SK-N-SH (cell line): ENCODE measurements at regions not wholly inside any gene's neighbourhood (a gene's known extent, or its start where the extent isn't known, plus 50 kb on each side); places are given as distances from the start of the nearest gene placed in this dataset.

Experiments
- CTCF ChIA-PET: fragments of 300-600, 350-600 bp; formaldehyde crosslinking; extraction: SDS; loops from one replicate; lab custom pipeline; 2021; lab: Yijun Ruan, JAX
- POLR2A ChIA-PET: fragments of 350-600 bp; sonication (Branson Sonifier 250); formaldehyde crosslinking; extraction: SDS; loops from one replicate; lab custom pipeline; 2020; ENCODE audit warnings: antibody characterized with exemption, inconsistent platforms; lab: Yijun Ruan, JAX
- DNase-seq: peaks from one replicate; pipeline ENCODE4 v3.0.0; 2012
- H2AFZ ChIP-seq: fragments of 200-600 bp; sonication (generic); 2 replicates; pipeline ENCODE4 v1.8.1; 2016; ENCODE audit warnings: antibody characterized with exemption, mild to moderate bottlenecking, low read depth
- H3F3A ChIP-seq: fragments of 200-600 bp; sonication (generic); replicated peaks from 2 replicates; pipeline ENCODE3; 2016; ENCODE audit warnings: antibody characterized with exemption, mild to moderate bottlenecking; ENCODE audit not compliant: insufficient read depth
- H3K27ac ChIP-seq, 2 experiments: fragments of 200-500 bp in 1 of 2; fragments of 200-600 bp in 1 of 2; sonication (Bioruptor generic) in 1 of 2; sonication (generic), shearing (Covaris generic) in 1 of 2; 2 replicates each; pipeline versions ENCODE4 v1.5.1 to v1.6.1; 2014 to 2016; ENCODE audit warnings: low read depth in 2 of 2, inconsistent platforms in 1 of 2, low read length in 1 of 2, mild to moderate bottlenecking in 1 of 2, mixed read lengths in 1 of 2
- H3K27me3 ChIP-seq: fragments of 200-600 bp; sonication (generic), shearing (Covaris generic); 2 replicates; pipeline ENCODE4 v1.6.1; 2016; ENCODE audit warnings: mixed run types; ENCODE audit not compliant: insufficient read depth
- H3K36me3 ChIP-seq, 2 experiments: fragments of 200-500 bp in 1 of 2; fragments of 200-600 bp in 1 of 2; sonication (Bioruptor generic) in 1 of 2; sonication (generic) in 1 of 2; replicated peaks in 1 of 2; 2 replicates each; pipeline versions ENCODE3 to v1.5.1; 2014 to 2016; ENCODE audit warnings: low read length in 1 of 2, mild to moderate bottlenecking in 1 of 2; ENCODE audit not compliant: insufficient read depth in 2 of 2, control insufficient read depth in 1 of 2
- H3K4me1 ChIP-seq, 2 experiments: fragments of 200-500 bp in 1 of 2; fragments of 200-600 bp in 1 of 2; sonication (Bioruptor generic) in 1 of 2; sonication (generic), shearing (Covaris generic) in 1 of 2; 2 replicates each; pipeline versions ENCODE4 v1.5.1 to v1.6.1; 2014 to 2016; ENCODE audit warnings: low read depth in 1 of 2, low read length in 1 of 2, mixed run types in 1 of 2; ENCODE audit not compliant: insufficient read depth in 2 of 2, control insufficient read depth in 1 of 2
- H3K4me2 ChIP-seq: fragments of 200-600 bp; sonication (generic), shearing (Covaris generic); 2 replicates; pipeline ENCODE4 v1.6.1; 2017; ENCODE audit warnings: mixed run types
- H3K4me3 ChIP-seq, 2 experiments: fragments of 200-500 bp in 1 of 2; fragments of 200-600 bp in 1 of 2; sonication (Bioruptor generic) in 1 of 2; sonication (generic), shearing (Covaris generic) in 1 of 2; 2 replicates each; pipeline versions ENCODE4 v1.5.1 to v1.8.1; 2014 to 2016; ENCODE audit warnings: low read depth in 2 of 2, inconsistent platforms in 1 of 2, low read length in 1 of 2, mild to moderate bottlenecking in 1 of 2, mixed read lengths in 1 of 2, moderate library complexity in 1 of 2
- H3K79me2 ChIP-seq: fragments of 200-600 bp; sonication (generic); 2 replicates; pipeline ENCODE4 v1.8.1; 2017; ENCODE audit warnings: mild to moderate bottlenecking; ENCODE audit not compliant: insufficient read depth
- H3K9ac ChIP-seq: fragments of 200-600 bp; sonication (generic); 2 replicates; pipeline ENCODE4 v1.6.1; 2017; ENCODE audit warnings: mixed run types
- H3K9me2 ChIP-seq: fragments of 200-600 bp; sonication (generic); 2 replicates; pipeline ENCODE4 v1.6.1; 2017; ENCODE audit warnings: mixed run types
- H3K9me3 ChIP-seq: fragments of 200-600 bp; sonication (generic); 2 replicates; pipeline ENCODE4 v1.6.1; 2017; ENCODE audit warnings: mixed run types, mild to moderate bottlenecking, moderate library complexity
- H4K20me1 ChIP-seq: fragments of 200-600 bp; sonication (generic); 2 replicates; pipeline ENCODE4 v1.6.1; 2017; ENCODE audit warnings: mild to moderate bottlenecking, mixed run types; ENCODE audit not compliant: insufficient read depth
- CHD2 ChIP-seq: fragments of 150-350 bp; IDR thresholded peaks from 2 replicates; pipeline ENCODE4 v1.6.1; 2018; ENCODE audit warnings: low read length; ENCODE audit not compliant: partially characterized antibody
- ELF1 ChIP-seq: IDR thresholded peaks from 2 replicates; pipeline ENCODE4 v1.4.0; 2012
- EZH2phosphoT487 ChIP-seq: fragments of 200-600 bp; sonication (generic); IDR thresholded peaks from 2 replicates; pipeline ENCODE4 v1.6.1; 2017; ENCODE audit warnings: low read depth, mixed run types, mild to moderate bottlenecking, antibody characterized with exemption, moderate library complexity, borderline replicate concordance
- FOSL2 ChIP-seq: IDR thresholded peaks from 2 replicates; pipeline ENCODE4 v1.4.0; 2012; ENCODE audit warnings: low read depth, mild to moderate bottlenecking, moderate library complexity, borderline replicate concordance
- FOXM1 ChIP-seq: IDR thresholded peaks from 2 replicates; pipeline ENCODE4 v1.4.0; 2012; ENCODE audit warnings: low read depth, mild to moderate bottlenecking
- JUND ChIP-seq: IDR thresholded peaks from 2 replicates; pipeline ENCODE4 v1.4.0; 2012
- MXI1 ChIP-seq: IDR thresholded peaks from 2 replicates; pipeline ENCODE4 v1.6.1; 2012; ENCODE audit warnings: mild to moderate bottlenecking, low read depth, low read length, improper control_type of control experiment
- NRF1 ChIP-seq: IDR thresholded peaks from 2 replicates; pipeline ENCODE4 v1.6.1; 2012; ENCODE audit warnings: low read depth, mild to moderate bottlenecking, low read length
- POLR2AphosphoS5 ChIP-seq: IDR thresholded peaks from 2 replicates; pipeline ENCODE4 v1.6.1; 2012; ENCODE audit warnings: low read depth, low read length
- RAD21 ChIP-seq: IDR thresholded peaks from 2 replicates; pipeline ENCODE4 v1.6.1; 2012; ENCODE audit warnings: mild to moderate bottlenecking, low read length
- RCOR1 ChIP-seq: fragments of 150-350 bp; IDR thresholded peaks from 2 replicates; pipeline ENCODE4 v1.6.1; 2017; ENCODE audit warnings: antibody characterized with exemption, low read length
- RXRA ChIP-seq: IDR thresholded peaks from 2 replicates; pipeline ENCODE4 v1.4.0; 2012; ENCODE audit warnings: low read depth, mild to moderate bottlenecking, borderline replicate concordance
- WGBS: methylation state at CpG from one replicate; pipeline ENCODE4 v1.1.6; 2017; ENCODE audit warnings: low lambda C conversion rate; 5-methylcytosine and 5-hydroxymethylcytosine counted together
- TF ChIP-seq, protein P1 (sequence below): IDR thresholded peaks from 2 replicates; pipeline ENCODE4; 2012
- TF ChIP-seq, protein P2 (sequence below): IDR thresholded peaks from 2 replicates; pipeline ENCODE4 v1.6.1; 2012; ENCODE audit warnings: mild to moderate bottlenecking, low read depth, low read length, moderate library complexity
- TF ChIP-seq, protein P3 (sequence below): IDR thresholded peaks from 2 replicates; pipeline ENCODE4 v1.4.0; 2012; ENCODE audit warnings: low read depth, borderline replicate concordance
- TF ChIP-seq, protein P4 (sequence below): fragments of 150-350 bp; IDR thresholded peaks from 2 replicates; pipeline ENCODE4 v1.6.1; 2017; ENCODE audit warnings: antibody characterized with exemption, low read length, low read depth, borderline replicate concordance

DNA sequence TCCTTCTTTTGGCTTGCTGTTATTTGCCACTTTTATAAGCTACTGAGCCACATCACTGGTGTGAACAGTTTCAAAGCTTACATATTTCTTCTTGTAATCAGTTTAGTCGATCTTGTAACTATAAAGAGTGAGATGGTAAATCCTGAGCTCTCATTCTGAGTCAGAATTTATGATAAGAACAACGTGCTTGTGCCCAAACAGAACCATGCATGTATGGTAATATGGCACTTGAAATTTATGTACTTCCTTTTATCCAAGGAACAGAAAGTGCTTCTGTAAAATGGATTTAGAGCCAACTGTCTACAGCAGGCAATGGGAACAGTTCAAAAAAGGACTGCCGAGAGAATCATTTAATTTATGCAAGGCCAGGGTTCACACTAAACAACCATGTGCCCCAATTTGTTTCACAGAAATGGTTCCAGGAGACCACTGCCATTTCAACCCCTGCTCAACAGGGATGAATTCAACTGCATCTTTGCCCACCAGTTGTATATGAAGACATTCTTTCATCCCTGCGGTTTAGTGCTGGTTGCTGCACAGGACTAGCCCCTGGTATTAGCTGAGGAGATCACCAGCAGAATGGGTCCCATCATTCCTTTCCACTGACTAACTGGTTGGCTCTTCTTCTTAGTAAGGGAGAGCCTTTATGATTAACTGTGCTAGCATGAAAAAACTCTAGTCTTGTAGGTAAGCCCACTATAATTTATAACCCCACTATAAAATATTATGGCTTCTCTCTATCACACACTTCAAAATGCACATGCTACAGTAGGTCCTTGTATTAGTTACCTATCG, 162.9 kb upstream of the PGRMC2 start (continued):
- TF ChIP-seq, protein P1, sequence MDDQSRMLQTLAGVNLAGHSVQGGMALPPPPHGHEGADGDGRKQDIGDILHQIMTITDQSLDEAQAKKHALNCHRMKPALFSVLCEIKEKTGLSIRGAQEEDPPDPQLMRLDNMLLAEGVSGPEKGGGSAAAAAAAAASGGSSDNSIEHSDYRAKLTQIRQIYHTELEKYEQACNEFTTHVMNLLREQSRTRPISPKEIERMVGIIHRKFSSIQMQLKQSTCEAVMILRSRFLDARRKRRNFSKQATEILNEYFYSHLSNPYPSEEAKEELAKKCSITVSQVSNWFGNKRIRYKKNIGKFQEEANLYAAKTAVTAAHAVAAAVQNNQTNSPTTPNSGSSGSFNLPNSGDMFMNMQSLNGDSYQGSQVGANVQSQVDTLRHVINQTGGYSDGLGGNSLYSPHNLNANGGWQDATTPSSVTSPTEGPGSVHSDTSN: no peak
- TF ChIP-seq RCOR1: no peak
- TF ChIP-seq JUND: no peak
- TF ChIP-seq, protein P2, sequence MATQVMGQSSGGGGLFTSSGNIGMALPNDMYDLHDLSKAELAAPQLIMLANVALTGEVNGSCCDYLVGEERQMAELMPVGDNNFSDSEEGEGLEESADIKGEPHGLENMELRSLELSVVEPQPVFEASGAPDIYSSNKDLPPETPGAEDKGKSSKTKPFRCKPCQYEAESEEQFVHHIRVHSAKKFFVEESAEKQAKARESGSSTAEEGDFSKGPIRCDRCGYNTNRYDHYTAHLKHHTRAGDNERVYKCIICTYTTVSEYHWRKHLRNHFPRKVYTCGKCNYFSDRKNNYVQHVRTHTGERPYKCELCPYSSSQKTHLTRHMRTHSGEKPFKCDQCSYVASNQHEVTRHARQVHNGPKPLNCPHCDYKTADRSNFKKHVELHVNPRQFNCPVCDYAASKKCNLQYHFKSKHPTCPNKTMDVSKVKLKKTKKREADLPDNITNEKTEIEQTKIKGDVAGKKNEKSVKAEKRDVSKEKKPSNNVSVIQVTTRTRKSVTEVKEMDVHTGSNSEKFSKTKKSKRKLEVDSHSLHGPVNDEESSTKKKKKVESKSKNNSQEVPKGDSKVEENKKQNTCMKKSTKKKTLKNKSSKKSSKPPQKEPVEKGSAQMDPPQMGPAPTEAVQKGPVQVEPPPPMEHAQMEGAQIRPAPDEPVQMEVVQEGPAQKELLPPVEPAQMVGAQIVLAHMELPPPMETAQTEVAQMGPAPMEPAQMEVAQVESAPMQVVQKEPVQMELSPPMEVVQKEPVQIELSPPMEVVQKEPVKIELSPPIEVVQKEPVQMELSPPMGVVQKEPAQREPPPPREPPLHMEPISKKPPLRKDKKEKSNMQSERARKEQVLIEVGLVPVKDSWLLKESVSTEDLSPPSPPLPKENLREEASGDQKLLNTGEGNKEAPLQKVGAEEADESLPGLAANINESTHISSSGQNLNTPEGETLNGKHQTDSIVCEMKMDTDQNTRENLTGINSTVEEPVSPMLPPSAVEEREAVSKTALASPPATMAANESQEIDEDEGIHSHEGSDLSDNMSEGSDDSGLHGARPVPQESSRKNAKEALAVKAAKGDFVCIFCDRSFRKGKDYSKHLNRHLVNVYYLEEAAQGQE: no peak
- TF ChIP-seq CHD2: no peak
- TF ChIP-seq MXI1: no peak
- no peak for TF ChIP-seq NRF1
- TF ChIP-seq, all 33 proteins: peak for 0

DNA sequence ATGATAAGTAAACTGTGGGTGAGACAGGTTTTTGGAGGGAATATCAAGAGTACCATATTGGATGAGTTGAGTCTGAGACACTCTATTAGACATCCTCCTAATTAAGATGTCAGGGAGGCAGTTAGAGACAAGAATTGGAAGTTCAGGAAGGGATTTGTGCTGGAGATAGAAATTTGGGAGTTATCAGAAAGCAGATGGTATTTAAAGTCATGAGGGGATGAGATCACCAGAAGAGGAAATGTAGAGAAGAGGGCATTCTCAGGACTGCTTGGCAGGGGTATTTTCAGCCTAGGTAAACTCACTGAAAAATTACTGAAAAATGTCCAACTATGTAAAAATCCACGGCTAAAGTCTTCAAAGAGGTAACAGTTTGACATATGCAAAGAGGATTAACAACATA, 161.6 kb upstream of the PGRMC2 start:
- Histone ChIP-seq H3K9me2 (no peaks in the 10 kb centered on the region), H3F3A (no peaks in the 10 kb centered on the region), H3K4me1 (peaks cover 0 to 3% of the 10 kb centered on the region in 2 experiments; a peak in 1 of 4 replicates), H3K9ac (no peak overlapping the region), H2AFZ (no peak overlapping the region), H3K36me3 (no peaks in the 10 kb centered on the region), H3K4me3 (no peak overlapping the region), H3K27ac (no peak overlapping the region), H3K27me3 (no peaks in the 10 kb centered on the region), H4K20me1 (no peaks in the 10 kb centered on the region), H3K9me3 (peaks cover 1% of the 10 kb centered on the region; the same call in 1 of the 2 replicates), H3K79me2 (no peaks in the 10 kb centered on the region), H3K4me2 (no peak overlapping the region)
- no peak for DNase-seq
- POLR2A ChIA-PET: no interaction called here
- CTCF ChIA-PET: interaction anchor here (1.0 kb wide), 1 partner anchor 416 kb away, joined by 5 read pairs; no protein-coding TSS in a partner anchor
- TF ChIP-seq, protein P3, sequence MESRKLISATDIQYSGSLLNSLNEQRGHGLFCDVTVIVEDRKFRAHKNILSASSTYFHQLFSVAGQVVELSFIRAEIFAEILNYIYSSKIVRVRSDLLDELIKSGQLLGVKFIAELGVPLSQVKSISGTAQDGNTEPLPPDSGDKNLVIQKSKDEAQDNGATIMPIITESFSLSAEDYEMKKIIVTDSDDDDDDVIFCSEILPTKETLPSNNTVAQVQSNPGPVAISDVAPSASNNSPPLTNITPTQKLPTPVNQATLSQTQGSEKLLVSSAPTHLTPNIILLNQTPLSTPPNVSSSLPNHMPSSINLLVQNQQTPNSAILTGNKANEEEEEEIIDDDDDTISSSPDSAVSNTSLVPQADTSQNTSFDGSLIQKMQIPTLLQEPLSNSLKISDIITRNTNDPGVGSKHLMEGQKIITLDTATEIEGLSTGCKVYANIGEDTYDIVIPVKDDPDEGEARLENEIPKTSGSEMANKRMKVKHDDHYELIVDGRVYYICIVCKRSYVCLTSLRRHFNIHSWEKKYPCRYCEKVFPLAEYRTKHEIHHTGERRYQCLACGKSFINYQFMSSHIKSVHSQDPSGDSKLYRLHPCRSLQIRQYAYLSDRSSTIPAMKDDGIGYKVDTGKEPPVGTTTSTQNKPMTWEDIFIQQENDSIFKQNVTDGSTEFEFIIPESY: no peak
- TF ChIP-seq FOXM1: no peak
- TF ChIP-seq RXRA: no peak
- TF ChIP-seq POLR2AphosphoS5: no peak
- TF ChIP-seq RAD21: no peak
- no peak for TF ChIP-seq RCOR1
- TF ChIP-seq, protein P1: no peak
- TF ChIP-seq EZH2phosphoT487: no peak
- no peak for TF ChIP-seq CHD2
- TF ChIP-seq, protein P4, sequence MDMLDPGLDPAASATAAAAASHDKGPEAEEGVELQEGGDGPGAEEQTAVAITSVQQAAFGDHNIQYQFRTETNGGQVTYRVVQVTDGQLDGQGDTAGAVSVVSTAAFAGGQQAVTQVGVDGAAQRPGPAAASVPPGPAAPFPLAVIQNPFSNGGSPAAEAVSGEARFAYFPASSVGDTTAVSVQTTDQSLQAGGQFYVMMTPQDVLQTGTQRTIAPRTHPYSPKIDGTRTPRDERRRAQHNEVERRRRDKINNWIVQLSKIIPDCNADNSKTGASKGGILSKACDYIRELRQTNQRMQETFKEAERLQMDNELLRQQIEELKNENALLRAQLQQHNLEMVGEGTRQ: no peak
- no peak for TF ChIP-seq ELF1
- TF ChIP-seq FOSL2: no peak
- WGBS: 13% methylated on average over 1 of the region's 1 CpG
